GM23338 (cell line): ENCODE measurements at regions not wholly inside any gene's neighbourhood (a gene's known extent, or its start where the extent isn't known, plus 50 kb on each side); places are given as distances from the start of the nearest gene placed in this dataset.

Experiments
- ATAC-seq: fragments of 200-7000 bp; cut with Tn5 transposase; 3 replicates; pipeline ENCODE4 v1.9.1; 2020
- DNase-seq: peaks from one replicate; pipeline ENCODE4 v3.0.0-alpha.2; 2015; ENCODE audit warnings: low spot score
- H2AFZ ChIP-seq: fragments of 200-600 bp; sonication (generic); 2 replicates; pipeline ENCODE4 v1.8.0; 2016; ENCODE audit warnings: antibody characterized with exemption, mild to moderate bottlenecking, moderate library complexity
- H3F3A ChIP-seq: fragments of 200-600 bp; sonication (generic); replicated peaks from 2 replicates; pipeline ENCODE4 v1.8.0; 2017; ENCODE audit warnings: antibody characterized with exemption, mixed run types, low read depth
- H3K27ac ChIP-seq: fragments of 200-600 bp; sonication (generic); 2 replicates; pipeline ENCODE4 v1.6.1; 2016; ENCODE audit warnings: low read depth
- H3K27me3 ChIP-seq: fragments of 200-600 bp; sonication (generic); 2 replicates; pipeline ENCODE4 v1.8.0; 2016; ENCODE audit warnings: mild to moderate bottlenecking, mixed run types, moderate library complexity; ENCODE audit not compliant: insufficient read depth
- H3K36me3 ChIP-seq: fragments of 200-600 bp; sonication (generic); 2 replicates; pipeline ENCODE4 v1.8.0; 2016; ENCODE audit warnings: mild to moderate bottlenecking; ENCODE audit not compliant: insufficient read depth
- H3K4me1 ChIP-seq: fragments of 200-600 bp; sonication (generic); 2 replicates; pipeline ENCODE4 v1.8.0; 2016; ENCODE audit warnings: mild to moderate bottlenecking, moderate library complexity; ENCODE audit not compliant: insufficient read depth
- H3K4me2 ChIP-seq: fragments of 200-600 bp; sonication (generic); 2 replicates; pipeline ENCODE4 v1.7.1; 2017; ENCODE audit warnings: mixed run types
- H3K4me3 ChIP-seq: fragments of 200-600 bp; sonication (generic); 2 replicates; pipeline ENCODE4 v1.6.1; 2016; ENCODE audit warnings: mixed run types
- H3K79me2 ChIP-seq: fragments of 200-600 bp; sonication (generic); replicated peaks from 2 replicates; pipeline ENCODE4 v1.8.0; 2017; ENCODE audit warnings: mild to moderate bottlenecking; ENCODE audit not compliant: insufficient read depth
- H3K9me2 ChIP-seq: fragments of 200-600 bp; sonication (generic); 2 replicates; pipeline ENCODE4 v1.8.0; 2017; ENCODE audit not compliant: insufficient read depth
- H4K20me1 ChIP-seq: fragments of 200-600 bp; sonication (generic); replicated peaks from 2 replicates; pipeline ENCODE4 v1.8.0; 2017; ENCODE audit warnings: mild to moderate bottlenecking; ENCODE audit not compliant: insufficient read depth
- H3K27ac Mint-ChIP-seq: 2 replicates; pipeline ENCODE4 v1.8.0; 2020; ENCODE audit warnings: inconsistent platforms, mild to moderate bottlenecking, moderate library complexity, mixed read lengths
- H3K27me3 Mint-ChIP-seq: 3 replicates; pipeline ENCODE4 v1.8.0; 2022; ENCODE audit warnings: low read depth, mild to moderate bottlenecking, moderate library complexity, mixed read lengths, inconsistent platforms; ENCODE audit not compliant: insufficient read depth, poor library complexity
- H3K36me3 Mint-ChIP-seq: 3 replicates; pipeline ENCODE4 v1.8.0; 2021; ENCODE audit warnings: low read depth, mild to moderate bottlenecking, inconsistent platforms, moderate library complexity, mixed read lengths
- H3K4me1 Mint-ChIP-seq: 3 replicates; pipeline ENCODE4 v1.8.0; 2020; ENCODE audit warnings: mild to moderate bottlenecking, inconsistent platforms, mixed read lengths
- H3K4me3 Mint-ChIP-seq: 3 replicates; pipeline ENCODE4 v1.8.0; 2021; ENCODE audit warnings: moderate library complexity, mild to moderate bottlenecking, inconsistent platforms, mixed read lengths
- H3K9me3 Mint-ChIP-seq: 3 replicates; pipeline ENCODE4 v1.8.0; 2020; ENCODE audit warnings: moderate library complexity, mild to moderate bottlenecking, inconsistent platforms, mixed read lengths
- CREB1 ChIP-seq: fragments of 250-450 bp; sonication (Bioruptor Pico); IDR thresholded peaks from 2 replicates; pipeline ENCODE4 v1.5.0; 2020; ENCODE audit warnings: low read depth, mild to moderate bottlenecking, moderate library complexity
- EZH2 ChIP-seq: fragments of 200-600 bp; sonication (generic); IDR thresholded peaks from one replicate; pipeline ENCODE4 v1.8.0; 2017; ENCODE audit warnings: antibody characterized with exemption, mild to moderate bottlenecking, low read depth; ENCODE audit not compliant: unreplicated experiment
- EZH2phosphoT487 ChIP-seq: fragments of 200-600 bp; sonication (generic); IDR thresholded peaks from one replicate; pipeline ENCODE4 v1.8.1; 2018; ENCODE audit warnings: antibody characterized with exemption; ENCODE audit not compliant: unreplicated experiment
- JUNB ChIP-seq: IDR thresholded peaks from one replicate; pipeline ENCODE4 v1.6.1; 2016; ENCODE audit warnings: antibody characterized with exemption; ENCODE audit not compliant: unreplicated experiment
- NANOG ChIP-seq: IDR thresholded peaks from 2 replicates; pipeline ENCODE4 v1.6.1; 2016; ENCODE audit warnings: antibody characterized with exemption, borderline replicate concordance
- POLR2AphosphoS5 ChIP-seq: IDR thresholded peaks from 2 replicates; pipeline ENCODE4 v1.6.1; 2016; ENCODE audit warnings: antibody characterized with exemption, low read depth
- REST ChIP-seq: IDR thresholded peaks from one replicate; pipeline ENCODE4 v1.6.1; 2018; ENCODE audit warnings: antibody characterized with exemption; ENCODE audit not compliant: unreplicated experiment
- ZNF114 ChIP-seq: fragments of 250-450 bp; sonication (Bioruptor Pico); IDR thresholded peaks from 2 replicates; pipeline ENCODE4 v1.5.0; 2020; ENCODE audit warnings: mild to moderate bottlenecking, moderate library complexity
- ZNF331 ChIP-seq: fragments of 250-450 bp; sonication (Bioruptor Pico); IDR thresholded peaks from 2 replicates; pipeline ENCODE4 v1.5.0; 2020; ENCODE audit warnings: low read depth, mild to moderate bottlenecking, moderate library complexity
- TF ChIP-seq, protein P1 (sequence below), 2 experiments: fragments of 200-600 bp in 1 of 2; sonication (generic) in 1 of 2; conservative IDR thresholded peaks; 2 replicates each; pipeline versions ENCODE4 v1.5.1 to v1.6.1; 2016 to 2017; ENCODE audit warnings: antibody characterized with exemption in 2 of 2, low read depth in 2 of 2, mild to moderate bottlenecking in 2 of 2, moderate library complexity in 1 of 2
- TF ChIP-seq, protein P2 (sequence below): IDR thresholded peaks from 2 replicates; pipeline ENCODE4 v1.6.1; 2016; ENCODE audit warnings: antibody characterized with exemption

GRCh38 chr12:114855678-114856077 lies 171.7 kb upstream of the TBX3 start (continued):
- TF ChIP-seq REST (no peak), ZNF331 (no peak), CREB1 (CRISPR knock-in tag) (no peak), EZH2 (no peak), POLR2AphosphoS5 (no peak), EZH2phosphoT487 (no peak), JUNB (no peak)
- TF ChIP-seq, protein P1, sequence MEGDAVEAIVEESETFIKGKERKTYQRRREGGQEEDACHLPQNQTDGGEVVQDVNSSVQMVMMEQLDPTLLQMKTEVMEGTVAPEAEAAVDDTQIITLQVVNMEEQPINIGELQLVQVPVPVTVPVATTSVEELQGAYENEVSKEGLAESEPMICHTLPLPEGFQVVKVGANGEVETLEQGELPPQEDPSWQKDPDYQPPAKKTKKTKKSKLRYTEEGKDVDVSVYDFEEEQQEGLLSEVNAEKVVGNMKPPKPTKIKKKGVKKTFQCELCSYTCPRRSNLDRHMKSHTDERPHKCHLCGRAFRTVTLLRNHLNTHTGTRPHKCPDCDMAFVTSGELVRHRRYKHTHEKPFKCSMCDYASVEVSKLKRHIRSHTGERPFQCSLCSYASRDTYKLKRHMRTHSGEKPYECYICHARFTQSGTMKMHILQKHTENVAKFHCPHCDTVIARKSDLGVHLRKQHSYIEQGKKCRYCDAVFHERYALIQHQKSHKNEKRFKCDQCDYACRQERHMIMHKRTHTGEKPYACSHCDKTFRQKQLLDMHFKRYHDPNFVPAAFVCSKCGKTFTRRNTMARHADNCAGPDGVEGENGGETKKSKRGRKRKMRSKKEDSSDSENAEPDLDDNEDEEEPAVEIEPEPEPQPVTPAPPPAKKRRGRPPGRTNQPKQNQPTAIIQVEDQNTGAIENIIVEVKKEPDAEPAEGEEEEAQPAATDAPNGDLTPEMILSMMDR (conservative IDR thresholded peaks at IDR 0.05; ENCODE audit: low read depth in 2 of 2): no peak

DNA sequence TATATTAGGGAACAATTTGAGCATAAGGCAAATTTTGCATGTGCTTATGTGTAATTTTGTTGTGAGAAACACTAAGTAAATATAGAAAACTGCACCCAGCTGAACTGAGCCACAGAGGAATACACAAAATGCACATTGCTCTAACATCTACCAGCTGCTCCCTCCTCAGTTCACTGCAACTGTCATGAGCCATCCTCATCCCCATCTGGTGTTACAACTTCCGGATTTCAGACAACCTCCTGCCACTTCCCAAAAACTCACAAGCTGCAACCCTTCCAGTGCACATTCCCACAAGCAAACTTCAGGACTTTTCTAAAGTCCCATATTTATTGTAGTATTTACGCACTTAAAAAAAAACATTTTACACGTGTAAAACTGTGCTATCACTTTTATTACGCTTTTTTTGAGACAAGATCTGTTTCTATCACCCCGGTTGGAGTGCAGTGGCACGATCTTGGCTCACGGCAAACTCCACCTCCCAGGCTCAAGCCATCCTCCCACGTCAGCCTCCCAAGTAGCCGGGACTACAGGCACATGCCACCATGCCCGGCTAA lies 169.1 kb upstream of the TBX3 start:
- peaks cover 2% of the 10 kb centered on the region for H3K27me3 Mint-ChIP-seq
- no peaks in the 10 kb centered on the region for H3K27me3 ChIP-seq
- H3K4me2 ChIP-seq: no peak overlapping the region
- no peaks in the 10 kb centered on the region for H3K4me1 Mint-ChIP-seq
- no peak overlapping the region for H2AFZ ChIP-seq
- peaks cover 5% of the 10 kb centered on the region; the same call in 2 of the 3 replicates for H3K36me3 Mint-ChIP-seq
- peaks cover 14% of the 10 kb centered on the region for H3K9me3 Mint-ChIP-seq
- H3K27ac ChIP-seq: no peak overlapping the region
- H3K4me3 Mint-ChIP-seq: no peak overlapping the region
- no peak for ATAC-seq
- H3F3A ChIP-seq: no peaks in the 10 kb centered on the region
- H3K79me2 ChIP-seq: no peaks in the 10 kb centered on the region
- no peak for DNase-seq
- H3K4me1 ChIP-seq: no peaks in the 10 kb centered on the region
- H3K27ac Mint-ChIP-seq: no peak overlapping the region
- H3K9me2 ChIP-seq: no peaks in the 10 kb centered on the region
- H3K36me3 ChIP-seq: no peaks in the 10 kb centered on the region
- no peaks in the 10 kb centered on the region for H4K20me1 ChIP-seq
- no peak overlapping the region for H3K4me3 ChIP-seq
- TF ChIP-seq NANOG (no peak), EZH2phosphoT487 (no peak), ZNF114 (CRISPR knock-in tag) (no peak), JUNB (no peak), CREB1 (CRISPR knock-in tag) (no peak)
- TF ChIP-seq, protein P1 (conservative IDR thresholded peaks at IDR 0.05; ENCODE audit: low read depth in 2 of 2): no peak
- TF ChIP-seq, protein P2, sequence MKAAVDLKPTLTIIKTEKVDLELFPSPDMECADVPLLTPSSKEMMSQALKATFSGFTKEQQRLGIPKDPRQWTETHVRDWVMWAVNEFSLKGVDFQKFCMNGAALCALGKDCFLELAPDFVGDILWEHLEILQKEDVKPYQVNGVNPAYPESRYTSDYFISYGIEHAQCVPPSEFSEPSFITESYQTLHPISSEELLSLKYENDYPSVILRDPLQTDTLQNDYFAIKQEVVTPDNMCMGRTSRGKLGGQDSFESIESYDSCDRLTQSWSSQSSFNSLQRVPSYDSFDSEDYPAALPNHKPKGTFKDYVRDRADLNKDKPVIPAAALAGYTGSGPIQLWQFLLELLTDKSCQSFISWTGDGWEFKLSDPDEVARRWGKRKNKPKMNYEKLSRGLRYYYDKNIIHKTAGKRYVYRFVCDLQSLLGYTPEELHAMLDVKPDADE: no peak
